GM12878 (cell line): ENCODE measurements at regions not wholly inside any gene's neighbourhood (a gene's known extent, or its start where the extent isn't known, plus 50 kb on each side); places are given as distances from the start of the nearest gene placed in this dataset.

Experiments used
- ATAC-seq: fragments of 200-7000 bp; cut with Tn5 transposase; 3 replicates; pipeline ENCODE4 v1.9.1; 2020; ENCODE audit warnings: mild to moderate bottlenecking, moderate library complexity
- BruUV-seq: library from RNA; stranded (reverse); fragments of 400-500 nt; replicated peaks from 2 replicates; lab custom pipeline; 2021; lab: Mats Ljungman, UMichigan
- CTCF ChIA-PET: fragments of 300-600 bp; sonication (Branson Sonifier 250); formaldehyde crosslinking; extraction: SDS; loops from one replicate; lab custom pipeline; 2021; ENCODE audit warnings: inconsistent platforms; lab: Yijun Ruan, JAX
- POLR2A ChIA-PET: fragments of 350-600 bp; formaldehyde crosslinking; extraction: SDS; loops from one replicate; lab custom pipeline; 2021; ENCODE audit warnings: inconsistent platforms; lab: Charles Lee
- RAD21 ChIA-PET: fragments of 300-600 bp; sonication (Branson Sonifier 250); formaldehyde crosslinking; loops from one replicate; lab custom pipeline; 2023; ENCODE audit warnings: antibody characterized with exemption; ENCODE audit not compliant: unreplicated experiment; lab: Charles Lee
- SMC1A ChIA-PET: fragments of 300-600 bp; sonication (Branson Sonifier 250); formaldehyde crosslinking; loops from one replicate; lab custom pipeline; 2023; ENCODE audit not compliant: unreplicated experiment, uncharacterized antibody; lab: Charles Lee
- DNase-seq: peaks from one replicate; pipeline ENCODE4 v3.0.0-alpha.2; 2011; ENCODE audit warnings: low read depth, low spot score
- FAIRE-seq: peaks from 3 replicates; lab custom pipeline; 2011; peaks lifted over from hg19 to GRCh38; lab: Jason Lieb, UNC
- H2AFZ ChIP-seq: 2 replicates; pipeline ENCODE4 v1.6.0; 2011; ENCODE audit warnings: low read depth, low read length, control low read depth; ENCODE audit not compliant: control insufficient read depth
- H3K27ac ChIP-seq: 2 replicates; pipeline ENCODE4 v1.5.1; 2011; ENCODE audit warnings: control low read depth; ENCODE audit not compliant: control insufficient read depth, insufficient read depth
- H3K27me3 ChIP-seq, 2 experiments: replicated peaks in 1 of 2; 2 replicates each; pipeline versions ENCODE4 v1.6.0 to v1.6.1; 2011; ENCODE audit warnings: low read length in 1 of 2; ENCODE audit not compliant: control insufficient read depth in 2 of 2, insufficient read depth in 2 of 2
- H3K36me3 ChIP-seq, 2 experiments: 2 replicates each; pipeline ENCODE4 v1.5.1; 2011; ENCODE audit warnings: low read length in 1 of 2; ENCODE audit not compliant: control insufficient read depth in 2 of 2, insufficient read depth in 2 of 2
- H3K4me1 ChIP-seq: 2 replicates; pipeline ENCODE4 v1.6.1; 2011; ENCODE audit warnings: mild to moderate bottlenecking, low read length, moderate library complexity, mixed read lengths; ENCODE audit not compliant: control insufficient read depth, insufficient read depth
- H3K4me2 ChIP-seq: 2 replicates; pipeline ENCODE4 v1.6.0; 2011; ENCODE audit warnings: control low read depth; ENCODE audit not compliant: control insufficient read depth, insufficient read depth
- H3K4me3 ChIP-seq: fragments of 200-600 bp; sonication (generic); 2 replicates; pipeline ENCODE4 v1.5.1; 2016
- H3K79me2 ChIP-seq: 2 replicates; pipeline ENCODE4 v1.6.0; 2011; ENCODE audit warnings: low read length; ENCODE audit not compliant: control insufficient read depth, insufficient read depth
- H3K9ac ChIP-seq: 2 replicates; pipeline ENCODE4 v1.8.0; 2011; ENCODE audit warnings: low read length, control low read depth, mixed read lengths; ENCODE audit not compliant: control insufficient read depth, insufficient read depth
- H3K9me3 ChIP-seq: replicated peaks from 3 replicates; pipeline ENCODE4 v1.5.1; 2011; ENCODE audit warnings: mild to moderate bottlenecking, low read length; ENCODE audit not compliant: control insufficient read depth, insufficient read depth
- H4K20me1 ChIP-seq: 2 replicates; pipeline ENCODE4 v1.6.0; 2011; ENCODE audit not compliant: control insufficient read depth, insufficient read depth
- BACH1 ChIP-seq: fragments of 450-650 bp; IDR thresholded peaks from 2 replicates; pipeline ENCODE4 v1.6.1; 2017; ENCODE audit warnings: mild to moderate bottlenecking, borderline replicate concordance
- CEBPB ChIP-seq, 2 experiments: fragments of 150-350 bp in 1 of 2; IDR thresholded peaks; 2 replicates each; pipeline ENCODE4 v1.6.1; 2012 to 2014; ENCODE audit warnings: low read depth in 2 of 2, low read length in 2 of 2, borderline replicate concordance in 1 of 2, inconsistent platforms in 1 of 2
- E2F8 ChIP-seq: fragments of 450-650 bp; IDR thresholded peaks from 2 replicates; pipeline ENCODE4 v1.6.1; 2018; ENCODE audit warnings: mild to moderate bottlenecking, low read depth, moderate library complexity; ENCODE audit not compliant: partially characterized antibody
- HDAC2 ChIP-seq: fragments of 200-600 bp; sonication (generic); IDR thresholded peaks from 2 replicates; pipeline ENCODE4 v1.6.1; 2017
- HDAC6 ChIP-seq: fragments of 200-600 bp; sonication (generic); IDR thresholded peaks from one replicate; pipeline ENCODE4 v1.8.0; 2017; ENCODE audit warnings: antibody characterized with exemption; ENCODE audit not compliant: unreplicated experiment
- IRF4 ChIP-seq: IDR thresholded peaks from 2 replicates; pipeline ENCODE4 v1.6.1; 2011; ENCODE audit warnings: low read depth, low read length
- NBN ChIP-seq: fragments of 450-650 bp; IDR thresholded peaks from 2 replicates; pipeline ENCODE4 v1.6.1; 2016
- RAD51 ChIP-seq: fragments of 450-650 bp; IDR thresholded peaks from 2 replicates; pipeline ENCODE4 v1.6.1; 2016; ENCODE audit warnings: moderate library complexity, mild to moderate bottlenecking, inconsistent platforms
- YBX1 ChIP-seq: fragments of 450-650 bp; IDR thresholded peaks from 2 replicates; pipeline ENCODE4 v1.6.1; 2016; ENCODE audit warnings: antibody characterized with exemption
- ZBTB11 ChIP-seq: fragments of 450-650 bp; formaldehyde crosslinking; IDR thresholded peaks from 2 replicates; pipeline ENCODE4 v1.5.0; 2022; ENCODE audit warnings: mild to moderate bottlenecking, missing genetic modification characterization
- ZNF24 ChIP-seq: fragments of 450-650 bp; IDR thresholded peaks from 2 replicates; pipeline ENCODE4 v1.6.1; 2017; ENCODE audit warnings: antibody characterized with exemption, mild to moderate bottlenecking
- WGBS: methylation state at CpG from one replicate; pipeline ENCODE4 v1.1.6; 2016; ENCODE audit warnings: low lambda C conversion rate; ENCODE audit not compliant: insufficient replicate concordance, insufficient coverage; ENCODE audit errors: missing lambda C conversion rate; 5-methylcytosine and 5-hydroxymethylcytosine counted together
- in situ Hi-C: fragments of 300-500 bp; cut with MboI; formaldehyde crosslinking; loops from 9 replicates; pipeline ENCODE4 v1.14.3; 2018; ENCODE audit warnings: mixed read lengths
- intact Hi-C: fragments of 100-400 bp; cut with micrococcal nuclease; formaldehyde crosslinking; loops from one replicate; pipeline ENCODE4 v1.14.2; 2022; ENCODE audit not compliant: unreplicated experiment

- TF ChIP-seq E2F8 (no peak), YBX1 (no peak), NBN (no peak), HDAC6 (no peak)
Measured at GRCh38 chr1:22256213-22256512, 113.3 kb upstream of the WNT4 start (continued).

- in situ Hi-C loops (no loop called here), intact Hi-C loops (no loop called here)
- DNase-seq (no peak), FAIRE-seq (no peak), ATAC-seq (no peak)
- TF ChIP-seq CEBPB (IDR thresholded peaks at IDR 0.05; ENCODE audit: borderline replicate concordance in 1 of 2, low read depth in 2 of 2, low read length in 2 of 2) (no peak), RAD51 (no peak), HDAC2 (no peak), ZNF24 (no peak), ZBTB11 (CRISPR knock-in tag) (no peak), IRF4 (no peak), BACH1 (no peak)
- no peaks in the 10 kb centered on the region for H3K79me2 ChIP-seq
- peaks cover 0 to 2% of the 10 kb centered on the region in 2 experiments; a peak in 3 of 4 replicates for H3K27me3 ChIP-seq
- SMC1A ChIA-PET: no interaction called here
- no peak overlapping the region for H2AFZ ChIP-seq
- H3K4me3 ChIP-seq: no peak overlapping the region
- RAD21 ChIA-PET: no interaction called here
- H3K9ac ChIP-seq: no peak overlapping the region
- H4K20me1 ChIP-seq: no peaks in the 10 kb centered on the region
- no peaks in the 10 kb centered on the region for H3K9me3 ChIP-seq
- CTCF ChIA-PET: interaction anchor here (0.6 kb wide), 1 partner anchor 29 kb away, joined by 3 read pairs; no protein-coding TSS in a partner anchor
- H3K36me3 ChIP-seq: no peaks in the 10 kb centered on the region
- no TSS peak for BruUV-seq
- H3K4me1 ChIP-seq: no peaks in the 10 kb centered on the region
- 48% methylated on average over 30 of the region's 32 CpGs for WGBS
- no peak overlapping the region for H3K27ac ChIP-seq
- POLR2A ChIA-PET: no interaction called here
- H3K4me2 ChIP-seq: no peak overlapping the region
Measured at GRCh38 chr1:22257290-22258275, 114.7 kb upstream of the WNT4 start.
